BLaER1 (cell line): ENCODE measurements at regions not wholly inside any gene's neighbourhood (a gene's known extent, or its start where the extent isn't known, plus 50 kb on each side); places are given as distances from the start of the nearest gene placed in this dataset.

Source experiments
- H3K27ac ChIP-seq: shearing (Covaris generic); formaldehyde crosslinking; 2 replicates; pipeline ENCODE4 v1.8.1; 2022
- H3K27me3 ChIP-seq: shearing (Covaris generic); formaldehyde crosslinking; 2 replicates; pipeline ENCODE4 v1.8.1; 2022
- H3K36me3 ChIP-seq: shearing (Covaris generic); formaldehyde crosslinking; 2 replicates; pipeline ENCODE4 v1.8.1; 2022
- H3K4me1 ChIP-seq: shearing (Covaris generic); formaldehyde crosslinking; 2 replicates; pipeline ENCODE4 v1.8.1; 2022
- H3K4me2 ChIP-seq: shearing (Covaris generic); formaldehyde crosslinking; 2 replicates; pipeline ENCODE4 v1.8.1; 2022
- H3K4me3 ChIP-seq: shearing (Covaris generic); formaldehyde crosslinking; 2 replicates; pipeline ENCODE4 v1.8.1; 2022
- H3K9ac ChIP-seq: shearing (Covaris generic); formaldehyde crosslinking; 2 replicates; pipeline ENCODE4 v1.8.1; 2022
- H3K9me3 ChIP-seq: shearing (Covaris generic); formaldehyde crosslinking; 2 replicates; pipeline ENCODE4 v1.8.1; 2022
- H4K20me1 ChIP-seq: shearing (Covaris generic); formaldehyde crosslinking; 2 replicates; pipeline ENCODE4 v1.8.1; 2022
- Cebpa-rat ChIP-seq: shearing (Covaris generic); IDR thresholded peaks from 2 replicates; pipeline ENCODE4 v1.8.1; 2022

- no peak overlapping the region for H3K27ac ChIP-seq
- H3K4me2 ChIP-seq = no peak overlapping the region
- H4K20me1 ChIP-seq = no peaks in the 10 kb centered on the region
- no peak overlapping the region for H3K4me3 ChIP-seq
- peaks cover 4% of the 10 kb centered on the region; the same call in 1 of the 2 replicates for H3K4me1 ChIP-seq
- H3K9me3 ChIP-seq = peaks cover 16% of the 10 kb centered on the region
- peaks cover 46% of the 10 kb centered on the region for H3K27me3 ChIP-seq
- no peaks in the 10 kb centered on the region for H3K36me3 ChIP-seq
- no peak overlapping the region for H3K9ac ChIP-seq
- no peak for TF ChIP-seq Cebpa-rat
Observed at GRCh38 chr10:21176934-21177480, 279.9 kb upstream of the NEBL start.

GRCh38 chr10:21175797-21176196, 278.7 kb upstream of the NEBL start:
- H3K4me1 ChIP-seq = peaks cover 4% of the 10 kb centered on the region; the same call in 1 of the 2 replicates
- H3K36me3 ChIP-seq = no peaks in the 10 kb centered on the region
- no peak overlapping the region for H3K4me3 ChIP-seq
- peaks cover 49% of the 10 kb centered on the region for H3K27me3 ChIP-seq
- peaks cover 16% of the 10 kb centered on the region for H3K9me3 ChIP-seq
- no peak overlapping the region for H3K27ac ChIP-seq
- no peak overlapping the region for H3K9ac ChIP-seq
- no peak overlapping the region for H3K4me2 ChIP-seq
- TF ChIP-seq Cebpa-rat = no peak
- H4K20me1 ChIP-seq = no peaks in the 10 kb centered on the region

- TF ChIP-seq Cebpa-rat = no peak
- H3K9ac ChIP-seq = no peak overlapping the region
- H3K4me3 ChIP-seq = peak overlapping the region; percentile 60
- H3K9me3 ChIP-seq = peaks cover 16% of the 10 kb centered on the region
- no peak overlapping the region for H3K27ac ChIP-seq
- peak overlapping the region; percentile 75 for H3K4me2 ChIP-seq
- peaks cover 4% of the 10 kb centered on the region; the same call in 1 of the 2 replicates for H3K4me1 ChIP-seq
- no peaks in the 10 kb centered on the region for H3K36me3 ChIP-seq
- no peaks in the 10 kb centered on the region for H4K20me1 ChIP-seq
- H3K27me3 ChIP-seq = peaks cover 49% of the 10 kb centered on the region
Observed at GRCh38 chr10:21174715-21175495, 277.8 kb upstream of the NEBL start.

- Histone ChIP-seq H3K9ac (no peak overlapping the region), H3K4me1 (peaks cover 4% of the 10 kb centered on the region; the same call in 1 of the 2 replicates), H3K27ac (no peak overlapping the region), H3K4me2 (peak overlapping the region; percentile 75), H4K20me1 (no peaks in the 10 kb centered on the region), H3K36me3 (no peaks in the 10 kb centered on the region), H3K4me3 (peak overlapping the region; percentile 60), H3K9me3 (peaks cover 16% of the 10 kb centered on the region), H3K27me3 (peaks cover 49% of the 10 kb centered on the region)
- no peak for TF ChIP-seq Cebpa-rat
Observed at GRCh38 chr10:21173802-21174714, 276.9 kb upstream of the NEBL start.

GRCh38 chr10:21172930-21173801, 276.1 kb upstream of the NEBL start:
- H3K27me3 ChIP-seq = peaks cover 49% of the 10 kb centered on the region
- no peak overlapping the region for H3K27ac ChIP-seq
- H3K4me3 ChIP-seq = peak overlapping the region; percentile 60
- no peaks in the 10 kb centered on the region for H4K20me1 ChIP-seq
- peak overlapping the region; percentile 75 for H3K4me2 ChIP-seq
- no peak for TF ChIP-seq Cebpa-rat
- H3K9me3 ChIP-seq = peaks cover 16% of the 10 kb centered on the region
- peaks cover 4% of the 10 kb centered on the region; the same call in 1 of the 2 replicates for H3K4me1 ChIP-seq
- no peaks in the 10 kb centered on the region for H3K36me3 ChIP-seq
- H3K9ac ChIP-seq = no peak overlapping the region

- Histone ChIP-seq H3K4me3 (no peak overlapping the region), H3K27ac (no peak overlapping the region), H3K27me3 (peaks cover 49% of the 10 kb centered on the region), H3K36me3 (no peaks in the 10 kb centered on the region), H3K4me2 (no peak overlapping the region), H4K20me1 (no peaks in the 10 kb centered on the region), H3K9ac (no peak overlapping the region), H3K4me1 (peaks cover 4% of the 10 kb centered on the region; the same call in 1 of the 2 replicates), H3K9me3 (peaks cover 16% of the 10 kb centered on the region)
- no peak for TF ChIP-seq Cebpa-rat
Observed at GRCh38 chr10:21172542-21172929, 275.4 kb upstream of the NEBL start.

- Histone ChIP-seq H3K36me3 (no peaks in the 10 kb centered on the region), H3K27me3 (peaks cover 49% of the 10 kb centered on the region), H3K4me2 (no peak overlapping the region), H4K20me1 (no peaks in the 10 kb centered on the region), H3K9me3 (peaks cover 16% of the 10 kb centered on the region), H3K9ac (no peak overlapping the region), H3K4me1 (peaks cover 4% of the 10 kb centered on the region; the same call in 1 of the 2 replicates), H3K4me3 (no peak overlapping the region), H3K27ac (no peak overlapping the region)
- TF ChIP-seq Cebpa-rat = no peak
Observed at GRCh38 chr10:21171936-21172541, 274.9 kb upstream of the NEBL start.

GRCh38 chr10:21171197-21171935, 274.3 kb upstream of the NEBL start:
- Histone ChIP-seq H3K9me3 (peaks cover 16% of the 10 kb centered on the region), H3K36me3 (no peaks in the 10 kb centered on the region), H3K4me3 (no peak overlapping the region), H3K27me3 (peaks cover 47% of the 10 kb centered on the region), H3K4me1 (peaks cover 4% of the 10 kb centered on the region; the same call in 1 of the 2 replicates), H3K4me2 (no peak overlapping the region), H3K27ac (no peak overlapping the region), H3K9ac (no peak overlapping the region), H4K20me1 (no peaks in the 10 kb centered on the region)
- no peak for TF ChIP-seq Cebpa-rat
